H9 (cell line): ENCODE measurements at regions not wholly inside any gene's neighbourhood (a gene's known extent, or its start where the extent isn't known, plus 50 kb on each side); places are given as distances from the start of the nearest gene placed in this dataset.

ENCODE experiments used
- DNase-seq: peaks from one replicate; pipeline ENCODE4 v3.0.0-alpha.2; 2017
- H2AFZ ChIP-seq: one replicate; pipeline ENCODE4 v1.6.1; 2013; ENCODE audit warnings: mild to moderate bottlenecking, low read length, control low read depth, moderate library complexity
- H2AK5ac ChIP-seq: 2 replicates; pipeline ENCODE4 v1.6.1; 2013; ENCODE audit warnings: low read length, control low read depth, mixed read lengths; ENCODE audit not compliant: insufficient read length
- H2BK120ac ChIP-seq: one replicate; pipeline ENCODE4 v1.6.1; 2013; ENCODE audit warnings: low read depth, mild to moderate bottlenecking, low read length, control low read depth, inconsistent platforms; ENCODE audit not compliant: poor library complexity, severe bottlenecking
- H2BK12ac ChIP-seq: 2 replicates; pipeline ENCODE4 v1.6.1; 2013; ENCODE audit warnings: low read length, control low read depth, mixed read lengths, low read depth; ENCODE audit not compliant: insufficient read length
- H2BK15ac ChIP-seq: 2 replicates; pipeline ENCODE4 v1.6.1; 2013; ENCODE audit warnings: low read depth, low read length, control low read depth
- H2BK20ac ChIP-seq: one replicate; pipeline ENCODE4 v1.6.1; 2013; ENCODE audit warnings: low read depth, mild to moderate bottlenecking, low read length, control low read depth, inconsistent platforms; ENCODE audit not compliant: poor library complexity, severe bottlenecking
- H2BK5ac ChIP-seq: 2 replicates; pipeline ENCODE4 v1.6.1; 2013; ENCODE audit warnings: low read length, control low read depth, mixed read lengths; ENCODE audit not compliant: insufficient read length
- H3K14ac ChIP-seq: 2 replicates; pipeline ENCODE4 v1.6.1; 2013; ENCODE audit warnings: low read length, control low read depth; ENCODE audit not compliant: insufficient read depth
- H3K18ac ChIP-seq: 2 replicates; pipeline ENCODE4 v1.6.1; 2013; ENCODE audit warnings: low read depth, mild to moderate bottlenecking, mixed read lengths, low read length, control low read depth; ENCODE audit not compliant: insufficient read length
- H3K23ac ChIP-seq: 2 replicates; pipeline ENCODE4 v1.6.1; 2013; ENCODE audit warnings: low read length, control low read depth, mixed read lengths, low read depth; ENCODE audit not compliant: insufficient read length
- H3K23me2 ChIP-seq: 2 replicates; pipeline ENCODE4 v1.6.1; 2013; ENCODE audit warnings: low read depth, mild to moderate bottlenecking, mixed read lengths, low read length, control low read depth; ENCODE audit not compliant: insufficient read length, poor library complexity, severe bottlenecking
- H3K27ac ChIP-seq: 2 replicates; pipeline ENCODE4 v1.5.1; 2013; ENCODE audit warnings: low read length, control low read depth, mixed read lengths, low read depth; ENCODE audit not compliant: insufficient read length
- H3K27me3 ChIP-seq: 2 replicates; pipeline ENCODE4 v1.6.1; 2013; ENCODE audit warnings: low read length, control low read depth, inconsistent platforms; ENCODE audit not compliant: insufficient read depth
- H3K4ac ChIP-seq: 2 replicates; pipeline ENCODE4 v1.6.1; 2013; ENCODE audit warnings: low read depth, mild to moderate bottlenecking, control low read depth, inconsistent platforms, low read length, moderate library complexity
- H3K4me1 ChIP-seq: 2 replicates; pipeline ENCODE4 v1.6.1; 2013; ENCODE audit warnings: low read length, control low read depth, inconsistent platforms; ENCODE audit not compliant: insufficient read depth
- H3K4me2 ChIP-seq: 2 replicates; pipeline ENCODE4 v1.6.1; 2013; ENCODE audit warnings: low read length, control low read depth, mixed read lengths; ENCODE audit not compliant: insufficient read length, insufficient read depth
- H3K56ac ChIP-seq: 2 replicates; pipeline ENCODE4 v1.6.1; 2013; ENCODE audit warnings: low read depth, mild to moderate bottlenecking, mixed read lengths, low read length, control low read depth; ENCODE audit not compliant: insufficient read length
- H3K79me1 ChIP-seq: 2 replicates; pipeline ENCODE4 v1.6.1; 2013; ENCODE audit warnings: low read depth, mild to moderate bottlenecking, moderate library complexity, low read length, control low read depth, inconsistent platforms; ENCODE audit not compliant: insufficient read depth, poor library complexity, severe bottlenecking
- H3K79me2 ChIP-seq: 2 replicates; pipeline ENCODE4 v1.6.1; 2013; ENCODE audit warnings: low read length, control low read depth, inconsistent platforms; ENCODE audit not compliant: insufficient read depth
- H3K9ac ChIP-seq: 2 replicates; pipeline ENCODE4 v1.6.1; 2013; ENCODE audit warnings: low read length, control low read depth, mixed read lengths; ENCODE audit not compliant: insufficient read length; ENCODE audit errors: extremely low read depth
- H3K9me3 ChIP-seq: one replicate; pipeline ENCODE4 v1.6.1; 2013; ENCODE audit warnings: low read depth, low read length, inconsistent platforms; ENCODE audit not compliant: control insufficient read depth
- H3T11ph ChIP-seq: one replicate; pipeline ENCODE4 v1.6.1; 2013; ENCODE audit warnings: mild to moderate bottlenecking, low read length, control low read depth, inconsistent platforms
- H4K20me1 ChIP-seq: one replicate; pipeline ENCODE4 v1.6.1; 2013; ENCODE audit not compliant: control insufficient read depth, insufficient read length, insufficient read depth
- H4K5ac ChIP-seq: 2 replicates; pipeline ENCODE4 v1.6.1; 2013; ENCODE audit warnings: low read depth, mild to moderate bottlenecking, mixed read lengths, low read length, control low read depth; ENCODE audit not compliant: insufficient read length
- H4K8ac ChIP-seq: replicated peaks from 2 replicates; pipeline ENCODE4 v1.6.1; 2013; ENCODE audit warnings: low read length, control low read depth, mixed read lengths, low read depth; ENCODE audit not compliant: insufficient read length
- H4K91ac ChIP-seq: 2 replicates; pipeline ENCODE4 v1.6.1; 2013; ENCODE audit warnings: low read depth, mild to moderate bottlenecking, moderate library complexity, mixed read lengths, low read length, control low read depth; ENCODE audit not compliant: insufficient read length
- H3K27ac Mint-ChIP-seq, 3 experiments: 2 replicates in 2 of 3; 3 replicates in 1 of 3; pipeline ENCODE4 v1.8.0; 2020 to 2021; ENCODE audit warnings: mixed read lengths in 3 of 3, mild to moderate bottlenecking in 1 of 3, moderate library complexity in 1 of 3
- H3K27me3 Mint-ChIP-seq: 2 replicates; pipeline ENCODE4 v1.8.0; 2021; ENCODE audit warnings: low read depth, mild to moderate bottlenecking, moderate library complexity, mixed read lengths
- H3K36me3 Mint-ChIP-seq, 3 experiments: 2 replicates in 2 of 3; 3 replicates in 1 of 3; pipeline ENCODE4 v1.8.0; 2020 to 2021; ENCODE audit warnings: low read depth in 3 of 3, mixed read lengths in 3 of 3; ENCODE audit not compliant: insufficient read depth in 1 of 3
- H3K4me1 Mint-ChIP-seq, 2 experiments: 2 replicates each; pipeline ENCODE4 v1.8.0; 2020; ENCODE audit warnings: mixed read lengths in 2 of 2
- H3K4me3 Mint-ChIP-seq, 2 experiments: 2 replicates in 1 of 2; 3 replicates in 1 of 2; pipeline ENCODE4 v1.8.0; 2020 to 2021; ENCODE audit warnings: mild to moderate bottlenecking in 2 of 2, mixed read lengths in 2 of 2, moderate library complexity in 1 of 2
- H3K9me3 Mint-ChIP-seq, 2 experiments: 2 replicates in 1 of 2; 3 replicates in 1 of 2; pipeline ENCODE4 v1.8.0; 2020; ENCODE audit warnings: mild to moderate bottlenecking in 2 of 2, mixed read lengths in 2 of 2, moderate library complexity in 1 of 2
- WGBS: extraction: QIAGEN DNeasy Blood & Tissue Kit; methylation state at CpG from one replicate; pipeline ENCODE4 v1.1.7; 2013; ENCODE audit warnings: missing lambda C conversion rate, low lambda C conversion rate, mixed read lengths; ENCODE audit not compliant: insufficient read length; ENCODE audit errors: extremely low coverage; 5-methylcytosine and 5-hydroxymethylcytosine counted together
- TF ChIP-seq, protein P1 (sequence below): fragments of 200-600 bp; sonication (generic); conservative IDR thresholded peaks from 3 replicates; pipeline ENCODE4 v1.8.0; 2021; ENCODE audit warnings: antibody characterized with exemption, mild to moderate bottlenecking

DNA sequence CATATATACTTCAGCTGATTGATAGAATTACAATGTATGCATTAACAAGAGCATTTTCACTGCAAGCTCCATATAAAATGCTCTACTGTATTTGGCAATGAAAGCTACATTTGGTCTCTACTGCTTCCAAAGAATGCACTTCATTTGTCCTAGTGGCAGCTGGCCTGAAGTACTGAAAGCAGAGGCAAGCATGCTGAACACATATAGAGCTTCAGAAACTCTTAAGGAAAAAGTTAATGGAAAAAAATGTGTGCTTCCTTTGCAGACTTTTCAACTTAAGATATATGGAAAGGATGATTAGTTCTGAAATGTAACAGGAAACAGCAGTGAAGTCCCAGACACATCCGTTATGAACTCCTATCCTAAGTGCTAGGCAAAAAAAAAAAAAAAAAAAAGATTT, 537.1 kb upstream of the POM121L12 start:
- Histone ChIP-seq H2BK20ac (no peak overlapping the region), H3K4me2 (no peak overlapping the region), H3K9me3 (no peaks in the 10 kb centered on the region), H3T11ph (no peak overlapping the region), H4K20me1 (no peaks in the 10 kb centered on the region), H4K8ac (no peak overlapping the region), H3K23ac (no peak overlapping the region), H2AFZ (no peak overlapping the region), H4K5ac (no peak overlapping the region), H3K23me2 (no peaks in the 10 kb centered on the region), H3K27me3 (no peaks in the 10 kb centered on the region), H3K79me2 (no peaks in the 10 kb centered on the region), H3K14ac (no peak overlapping the region), H2BK5ac (no peak overlapping the region), H3K18ac (no peak overlapping the region), H4K91ac (no peak overlapping the region), H3K4ac (no peak overlapping the region), H3K27ac (no peak overlapping the region), H3K9ac (no peak overlapping the region), H2BK15ac (no peak overlapping the region), H3K56ac (no peak overlapping the region), H2AK5ac (no peak overlapping the region), H2BK12ac (no peak overlapping the region), H3K79me1 (no peaks in the 10 kb centered on the region), H3K4me1 (no peaks in the 10 kb centered on the region), H2BK120ac (no peak overlapping the region)
- Mint-ChIP-seq H3K9me3 (peaks cover 0 to 3% of the 10 kb centered on the region in 2 experiments; a peak in 2 of 5 replicates), H3K4me3 (no peak overlapping the region), H3K27ac (no peak overlapping the region), H3K27me3 (no peaks in the 10 kb centered on the region), H3K36me3 (no peaks in the 10 kb centered on the region), H3K4me1 (peaks cover 6 to 8% of the 10 kb centered on the region in 2 experiments)
- TF ChIP-seq, protein P1, sequence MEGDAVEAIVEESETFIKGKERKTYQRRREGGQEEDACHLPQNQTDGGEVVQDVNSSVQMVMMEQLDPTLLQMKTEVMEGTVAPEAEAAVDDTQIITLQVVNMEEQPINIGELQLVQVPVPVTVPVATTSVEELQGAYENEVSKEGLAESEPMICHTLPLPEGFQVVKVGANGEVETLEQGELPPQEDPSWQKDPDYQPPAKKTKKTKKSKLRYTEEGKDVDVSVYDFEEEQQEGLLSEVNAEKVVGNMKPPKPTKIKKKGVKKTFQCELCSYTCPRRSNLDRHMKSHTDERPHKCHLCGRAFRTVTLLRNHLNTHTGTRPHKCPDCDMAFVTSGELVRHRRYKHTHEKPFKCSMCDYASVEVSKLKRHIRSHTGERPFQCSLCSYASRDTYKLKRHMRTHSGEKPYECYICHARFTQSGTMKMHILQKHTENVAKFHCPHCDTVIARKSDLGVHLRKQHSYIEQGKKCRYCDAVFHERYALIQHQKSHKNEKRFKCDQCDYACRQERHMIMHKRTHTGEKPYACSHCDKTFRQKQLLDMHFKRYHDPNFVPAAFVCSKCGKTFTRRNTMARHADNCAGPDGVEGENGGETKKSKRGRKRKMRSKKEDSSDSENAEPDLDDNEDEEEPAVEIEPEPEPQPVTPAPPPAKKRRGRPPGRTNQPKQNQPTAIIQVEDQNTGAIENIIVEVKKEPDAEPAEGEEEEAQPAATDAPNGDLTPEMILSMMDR = peak; percentile 46; the same call in 2 of the 3 replicates
- no CpG with 5 or more reads among the region's 1 CpG for WGBS
- DNase-seq = no peak
